ENCODE measurements at regions not wholly inside any gene's neighbourhood (a gene's known extent, or its start where the extent isn't known, plus 50 kb on each side); places are given as distances from the start of the nearest gene placed in this dataset.

DNA sequence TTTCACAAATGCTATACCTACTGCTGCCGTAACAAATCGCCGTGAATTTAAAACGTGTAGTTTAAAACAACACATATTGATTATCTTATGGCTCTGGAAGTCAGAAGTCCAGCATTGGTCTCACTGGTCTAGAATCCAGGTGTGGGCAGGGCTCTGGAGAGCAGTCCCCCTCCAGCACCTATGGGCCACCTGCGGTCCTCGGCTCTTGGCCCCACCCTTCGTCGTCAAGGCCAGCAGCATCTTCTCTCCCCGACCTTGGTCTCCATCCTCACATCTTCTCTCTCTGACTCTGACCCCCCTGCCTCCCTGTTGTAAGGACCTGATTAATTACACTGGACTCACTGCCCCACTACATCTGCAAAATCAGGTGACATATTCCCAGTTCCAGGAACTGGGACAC is 106.4 kb upstream of the COL5A1 start:
- Histone ChIP-seq H2BK5ac (ENCODE audit: low read depth, low read length) (no peak overlapping the region), H3K23ac (ENCODE audit: insufficient read length) (no peak overlapping the region), H2BK15ac (ENCODE audit: low read length) (no peak overlapping the region), H3K9me3 (ENCODE audit: insufficient read depth in 2 of 2, low read depth in 1 of 2, low read length in 1 of 2) (peaks cover 2 to 9% of the 10 kb centered on the region in 2 experiments; a peak in 3 of 4 replicates), H3K18ac (ENCODE audit: extremely low read depth, low read length) (no peak overlapping the region), H4K8ac (ENCODE audit: extremely low read depth, insufficient read depth, low read length) (no peak overlapping the region), H4K5ac (ENCODE audit: insufficient read length, low read depth, low read length) (no peak overlapping the region), H3K27ac (ENCODE audit: low read depth, low read length) (no peak overlapping the region), H3K14ac (ENCODE audit: insufficient read length) (no peak overlapping the region), H2BK20ac (ENCODE audit: low read length) (no peak overlapping the region), H2BK12ac (ENCODE audit: low read depth, low read length) (no peak overlapping the region), H3K4me3 (ENCODE audit: extremely low read depth in 1 of 4, insufficient read depth in 2 of 4, low read depth in 3 of 4, low read length in 4 of 4) (no peak overlapping the region), H3K56ac (replicated peaks; ENCODE audit: insufficient read length, low read depth, low read length) (no peak overlapping the region), H3K79me2 (ENCODE audit: control insufficient read depth in 1 of 2, insufficient read depth in 2 of 2, low read length in 2 of 2) (no peaks in the 10 kb centered on the region), H3K4me2 (ENCODE audit: insufficient read depth in 1 of 2, low read depth in 2 of 2, low read length in 2 of 2) (no peak overlapping the region), H2AK5ac (ENCODE audit: low read depth, low read length) (no peak overlapping the region), H3K27me3 (replicated peaks in 1 of 4; ENCODE audit: control insufficient read depth in 3 of 4, extremely low read depth in 1 of 4, insufficient read depth in 3 of 4, low read length in 3 of 4) (peaks cover 0 to 2% (median 0%) of the 10 kb centered on the region in 4 experiments; a peak in 1 of 7 replicates), H3K23me2 (ENCODE audit: low read depth, low read length) (no peaks in the 10 kb centered on the region), H2BK120ac (replicated peaks; ENCODE audit: low read depth, low read length) (no peak overlapping the region), H4K20me1 (replicated peaks in 1 of 2; ENCODE audit: control insufficient read depth in 1 of 2, insufficient read depth in 2 of 2, low read length in 2 of 2) (no peaks in the 10 kb centered on the region), H3K4ac (replicated peaks; ENCODE audit: insufficient read length, low read depth, low read length) (no peak overlapping the region), H3K4me1 (replicated peaks in 1 of 4; ENCODE audit: control insufficient read depth in 3 of 4, insufficient read depth in 4 of 4, low read length in 3 of 4) (no peaks in the 10 kb centered on the region; a peak in 1 of 7 replicates), H3K36me3 (ENCODE audit: control insufficient read depth in 2 of 4, insufficient read depth in 4 of 4, low read length in 3 of 4) (no peaks in the 10 kb centered on the region), H4K91ac (replicated peaks; ENCODE audit: insufficient read length, low read length) (no peak overlapping the region), H2AFZ (ENCODE audit: low read length) (no peak overlapping the region), H3K9ac (replicated peaks in 1 of 4; ENCODE audit: extremely low read depth in 1 of 4, low read depth in 3 of 4, low read length in 3 of 4) (no peak overlapping the region), H3K79me1 (ENCODE audit: low read depth, low read length) (no peaks in the 10 kb centered on the region)
- CTCF ChIA-PET (ENCODE audit: partially characterized antibody) = no interaction called here
- TF ChIP-seq SIX5 (IDR thresholded peaks at IDR 0.05; ENCODE audit: low read depth, low read length) (no peak), TCF12 (IDR thresholded peaks at IDR 0.05; ENCODE audit: low read depth, low read length) (no peak), POLR2A (IDR thresholded peaks at IDR 0.05; ENCODE audit: control extremely low read depth in 1 of 2, low read depth in 2 of 2, low read length in 2 of 2) (no peak), ASH2L (IDR thresholded peaks at IDR 0.05; ENCODE audit: low read length) (no peak)
- no peak for DNase-seq (ENCODE audit: low read depth in 1 of 2, low spot score in 2 of 2)
- no peak for FAIRE-seq
- 95% methylated on average over 9 of the region's 9 CpGs; no CpG with 5 or more reads in 1 of the 2 experiments for WGBS, 2 experiments (ENCODE audit: extremely low coverage in 1 of 2, insufficient coverage in 1 of 2, insufficient read length in 1 of 2, insufficient replicate concordance in 2 of 2, low coverage in 1 of 2, low lambda C conversion rate in 2 of 2, missing lambda C conversion rate in 1 of 2)
- POLR2A ChIA-PET (ENCODE audit: partially characterized antibody) = interaction anchor here (1.0 kb wide), 1 partner anchor 948 kb away, joined by 3 read pairs; no protein-coding TSS in a partner anchor
